ENCODE measurements at regions not wholly inside any gene's neighbourhood (a gene's known extent, or its start where the extent isn't known, plus 50 kb on each side); places are given as distances from the start of the nearest gene placed in this dataset.

DNA sequence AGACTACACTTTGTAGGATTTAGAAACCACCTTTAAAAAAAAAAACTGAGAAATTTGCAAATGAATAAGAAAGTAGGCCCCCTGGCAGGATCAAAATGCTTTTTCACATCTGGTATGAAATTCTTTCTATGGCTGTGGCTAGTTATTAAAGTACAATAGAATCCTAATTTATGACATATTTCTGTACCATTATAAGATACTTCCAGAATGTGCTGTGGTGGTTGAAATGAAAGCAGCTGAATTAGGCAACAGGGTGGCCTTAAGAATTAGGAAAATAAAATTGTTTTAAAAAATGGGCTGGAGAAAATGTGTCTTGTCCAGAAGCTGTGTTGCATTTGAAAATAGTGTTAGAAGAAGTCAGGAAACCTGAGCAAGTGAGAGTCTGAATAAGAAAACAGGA lies 85.9 kb upstream of the PDE3A start:
- TF ChIP-seq, protein P1, sequence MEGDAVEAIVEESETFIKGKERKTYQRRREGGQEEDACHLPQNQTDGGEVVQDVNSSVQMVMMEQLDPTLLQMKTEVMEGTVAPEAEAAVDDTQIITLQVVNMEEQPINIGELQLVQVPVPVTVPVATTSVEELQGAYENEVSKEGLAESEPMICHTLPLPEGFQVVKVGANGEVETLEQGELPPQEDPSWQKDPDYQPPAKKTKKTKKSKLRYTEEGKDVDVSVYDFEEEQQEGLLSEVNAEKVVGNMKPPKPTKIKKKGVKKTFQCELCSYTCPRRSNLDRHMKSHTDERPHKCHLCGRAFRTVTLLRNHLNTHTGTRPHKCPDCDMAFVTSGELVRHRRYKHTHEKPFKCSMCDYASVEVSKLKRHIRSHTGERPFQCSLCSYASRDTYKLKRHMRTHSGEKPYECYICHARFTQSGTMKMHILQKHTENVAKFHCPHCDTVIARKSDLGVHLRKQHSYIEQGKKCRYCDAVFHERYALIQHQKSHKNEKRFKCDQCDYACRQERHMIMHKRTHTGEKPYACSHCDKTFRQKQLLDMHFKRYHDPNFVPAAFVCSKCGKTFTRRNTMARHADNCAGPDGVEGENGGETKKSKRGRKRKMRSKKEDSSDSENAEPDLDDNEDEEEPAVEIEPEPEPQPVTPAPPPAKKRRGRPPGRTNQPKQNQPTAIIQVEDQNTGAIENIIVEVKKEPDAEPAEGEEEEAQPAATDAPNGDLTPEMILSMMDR (IDR thresholded peaks at IDR 0.05; ENCODE audit: low read depth, low read length, poor library complexity, severe bottlenecking) = no peak
- no peak for TF ChIP-seq EZH2phosphoT487 (IDR thresholded peaks at IDR 0.05; ENCODE audit: borderline replicate concordance, low read length)
